ENCODE measurements at regions not wholly inside any gene's neighbourhood (a gene's known extent, or its start where the extent isn't known, plus 50 kb on each side); places are given as distances from the start of the nearest gene placed in this dataset.
"Not testable (repeated sequence)": the region's sequence is repeated elsewhere in the genome, so short reads cannot be mapped to it uniquely, and the experiment has no call there.

DNA sequence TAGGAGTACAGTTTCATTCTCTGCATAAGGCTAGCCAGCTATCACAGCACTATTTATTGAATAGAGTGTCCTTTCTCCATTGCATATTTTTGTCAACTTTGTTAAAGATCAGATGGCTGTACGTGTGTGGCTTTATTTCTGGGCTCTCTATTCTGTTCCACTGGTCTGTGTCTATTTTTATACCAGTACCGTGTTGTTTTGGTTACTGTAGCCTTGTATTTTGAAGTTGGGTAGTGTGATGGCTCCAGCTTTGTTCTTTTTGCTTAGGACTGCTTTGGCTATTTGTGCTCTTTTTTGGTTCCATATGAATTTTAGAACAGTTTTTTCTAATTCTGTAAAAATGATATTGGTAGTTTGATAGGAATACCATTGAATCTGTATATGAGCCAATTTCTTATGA, 182.1 kb upstream of the DIAPH2 start:
- ChIA-PET POLR2A (ENCODE audit: low non-redundant PET) (no interaction called here), CTCF (no interaction called here)

GRCh38 chrX:96529386-96529785, 155.3 kb upstream of the DIAPH2 start:
- POLR2A ChIA-PET (ENCODE audit: low non-redundant PET); DNase-seq (ENCODE audit: low spot score); H3K27ac ChIP-seq; CTCF ChIA-PET: not testable (repeated sequence)

More for the DNA sequence above, 182.1 kb upstream of the DIAPH2 start:
- TF ChIP-seq CTCF (conservative IDR thresholded peaks at IDR 0.05; ENCODE audit: low read depth), result no peak
- H3K27ac ChIP-seq, result no peak overlapping the region
- DNase-seq (ENCODE audit: low spot score), result no peak

DNA sequence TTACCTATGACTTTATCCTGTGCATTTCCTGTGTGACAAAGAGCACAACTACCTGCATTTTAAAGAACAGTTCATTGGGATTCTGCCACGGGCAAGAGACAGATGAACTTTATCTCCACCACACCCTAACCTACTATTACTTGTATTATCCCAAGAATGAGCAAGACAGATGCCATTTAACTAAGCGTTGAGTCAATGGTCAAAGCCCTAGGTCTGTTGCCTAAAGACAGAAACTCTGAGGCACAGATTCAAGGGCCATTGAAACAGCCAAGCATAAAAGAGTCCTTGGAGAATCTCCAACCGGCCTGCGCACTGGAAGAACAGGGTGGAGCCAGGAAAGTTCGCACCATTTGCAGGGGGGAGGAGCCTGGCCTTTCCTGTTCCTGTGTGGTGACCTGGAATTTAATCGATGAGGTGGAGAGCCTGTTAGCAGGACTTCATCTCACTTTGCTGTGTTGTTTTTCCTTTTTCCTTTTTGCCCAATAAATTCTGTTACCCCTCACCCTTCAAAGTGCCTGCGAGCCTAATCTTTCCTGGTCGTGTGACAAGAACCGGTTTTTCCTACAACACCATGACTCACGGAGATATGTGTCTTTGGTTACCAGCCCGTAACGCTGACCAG, 146.4 kb upstream of the DIAPH2 start:
- CTCF ChIA-PET, result no interaction called here
- peak; percentile 3 for DNase-seq (ENCODE audit: low spot score)
- no peak for TF ChIP-seq CTCF (conservative IDR thresholded peaks at IDR 0.05; ENCODE audit: low read depth)
- POLR2A ChIA-PET (ENCODE audit: low non-redundant PET), result no interaction called here
- no peak overlapping the region for H3K27ac ChIP-seq

DNA sequence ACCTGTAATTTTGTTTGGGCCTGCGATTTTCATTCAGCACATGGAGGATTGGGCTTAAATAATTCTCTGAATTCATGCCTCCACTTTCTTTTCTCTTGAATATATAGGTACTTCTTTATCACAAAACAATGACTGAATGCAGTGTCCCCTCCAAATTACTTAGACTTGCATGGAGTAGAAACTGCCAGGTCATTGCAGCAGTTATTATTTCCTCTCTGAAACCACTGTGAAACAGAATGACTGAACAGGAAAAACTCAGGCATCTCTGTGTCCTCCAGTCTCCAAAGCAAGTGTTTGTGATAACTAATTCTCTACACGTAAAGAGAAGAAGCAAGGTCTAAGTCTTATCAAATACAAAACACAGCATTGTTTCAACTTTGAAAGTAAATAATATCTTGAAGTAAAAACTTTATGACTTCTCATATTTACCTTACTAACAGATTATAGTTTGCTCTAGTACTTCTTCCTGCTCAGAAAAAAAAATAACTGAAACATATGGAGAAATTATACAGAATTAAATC, 144.5 kb upstream of the DIAPH2 start:
- no peak for DNase-seq (ENCODE audit: low spot score)
- POLR2A ChIA-PET (ENCODE audit: low non-redundant PET), result no interaction called here
- no peak for TF ChIP-seq CTCF (conservative IDR thresholded peaks at IDR 0.05; ENCODE audit: low read depth)
- CTCF ChIA-PET, result no interaction called here
- no peak overlapping the region for H3K27ac ChIP-seq

DNA sequence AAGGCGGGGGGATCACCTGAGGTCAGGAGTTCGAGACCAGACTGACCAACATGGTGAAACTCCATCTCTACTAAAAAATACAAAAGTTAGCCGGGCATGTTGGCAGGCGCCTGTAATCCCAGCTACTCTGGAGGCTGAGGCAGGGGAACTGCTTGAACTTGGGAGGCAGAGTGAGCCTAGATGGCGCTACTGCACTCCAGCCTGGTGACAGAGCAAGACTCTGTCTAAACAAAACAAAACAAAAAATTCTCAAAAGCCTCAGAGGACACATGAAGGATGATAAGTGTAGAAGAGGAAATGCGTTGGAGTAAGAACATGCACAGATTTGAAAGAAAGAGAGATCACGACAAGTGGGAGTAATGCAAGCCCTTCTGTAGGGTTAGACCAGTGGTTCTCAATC, 138.4 kb upstream of the DIAPH2 start:
- CTCF ChIA-PET; H3K27ac ChIP-seq; POLR2A ChIA-PET (ENCODE audit: low non-redundant PET); DNase-seq (ENCODE audit: low spot score): not testable (repeated sequence)

GRCh38 chrX:96551322-96551872, 133.2 kb upstream of the DIAPH2 start:
- no peak for DNase-seq (ENCODE audit: low spot score)
- POLR2A ChIA-PET (ENCODE audit: low non-redundant PET), result no interaction called here
- H3K27ac ChIP-seq, result no peak overlapping the region
- CTCF ChIA-PET, result no interaction called here
- no peak for TF ChIP-seq CTCF (conservative IDR thresholded peaks at IDR 0.05; ENCODE audit: low read depth)

DNA sequence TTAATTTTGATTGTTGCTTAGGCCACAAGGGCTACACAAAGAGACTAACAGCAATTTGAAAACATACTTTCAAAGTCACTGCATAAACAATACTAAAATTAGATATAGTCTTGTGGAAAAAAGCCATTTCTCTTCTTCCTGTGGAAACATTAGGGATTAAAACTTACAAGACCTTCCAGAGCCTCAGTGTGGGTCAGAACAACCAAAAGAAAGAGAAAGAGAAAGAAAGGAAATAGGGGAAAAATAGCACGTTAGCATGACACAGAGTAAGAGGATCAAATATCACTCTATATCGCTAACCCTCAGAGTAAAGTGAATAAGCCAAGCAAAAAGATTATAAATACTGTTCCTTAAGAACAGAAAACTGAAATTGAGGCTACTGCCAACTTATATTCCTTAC, 127.8 kb upstream of the DIAPH2 start:
- ChIA-PET CTCF (no interaction called here), POLR2A (ENCODE audit: low non-redundant PET) (no interaction called here)
- no peak overlapping the region for H3K27ac ChIP-seq
- DNase-seq (ENCODE audit: low spot score), result no peak
- no peak for TF ChIP-seq CTCF (conservative IDR thresholded peaks at IDR 0.05; ENCODE audit: low read depth)

DNA sequence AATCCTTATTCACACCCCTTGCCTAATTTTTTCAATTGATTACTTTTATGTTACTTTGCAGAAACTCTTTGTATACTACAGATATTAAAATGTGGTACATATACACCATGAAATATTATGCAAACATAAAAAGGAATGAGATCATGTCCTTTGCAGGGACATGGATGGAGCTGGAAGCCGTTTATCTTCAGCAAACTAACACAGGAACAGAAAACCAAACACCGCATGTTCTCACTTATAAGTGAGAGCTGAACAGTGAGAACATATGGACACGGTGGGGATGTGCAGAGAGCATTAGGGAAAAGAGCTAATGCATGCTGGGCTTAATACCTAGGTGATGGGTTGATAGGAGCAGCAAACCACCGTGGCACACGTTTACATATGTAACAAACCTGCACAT, 123.5 kb upstream of the DIAPH2 start:
- H3K27ac ChIP-seq; POLR2A ChIA-PET (ENCODE audit: low non-redundant PET); CTCF ChIA-PET; DNase-seq (ENCODE audit: low spot score): not testable (repeated sequence)
